GM21737 (cell line): ENCODE measurements at regions not wholly inside any gene's neighbourhood (a gene's known extent, or its start where the extent isn't known, plus 50 kb on each side); places are given as distances from the start of the nearest gene placed in this dataset.
"Not testable (repeated sequence)": the region's sequence is repeated elsewhere in the genome, so short reads cannot be mapped to it uniquely, and the experiment has no call there.

Source experiments
- ATAC-seq: cut with Tn5 transposase; IDR thresholded peaks from one replicate; pipeline ENCODE4 v1.9.1; 2021; ENCODE audit warnings: mild to moderate bottlenecking, moderate library complexity; ENCODE audit not compliant: unreplicated experiment

GRCh38 chr9:88835772-88836171 is 155.5 kb upstream of the S1PR3 start:
- ATAC-seq = no peak

GRCh38 chr9:88837731-88838130 is 153.5 kb upstream of the S1PR3 start:
- ATAC-seq = no peak

- not testable (repeated sequence) for ATAC-seq
Measured at GRCh38 chr9:88849878-88850277, 141.4 kb upstream of the S1PR3 start.

GRCh38 chr9:88852794-88853193 is 138.5 kb upstream of the S1PR3 start:
- ATAC-seq = no peak

- ATAC-seq = no peak
Measured at GRCh38 chr9:88870627-88871026, 120.6 kb upstream of the S1PR3 start.

- ATAC-seq = no peak
Measured at GRCh38 chr9:88871669-88872068, 119.6 kb upstream of the S1PR3 start.

GRCh38 chr9:88872192-88872946 is 118.9 kb upstream of the S1PR3 start:
- no peak for ATAC-seq

- ATAC-seq = no peak
Measured at GRCh38 chr9:88873635-88874034, 117.6 kb upstream of the S1PR3 start.

GRCh38 chr9:88874391-88874790 is 116.9 kb upstream of the S1PR3 start:
- ATAC-seq = no peak

- no peak for ATAC-seq
Measured at GRCh38 chr9:88875400-88876120, 115.7 kb upstream of the S1PR3 start.

- no peak for ATAC-seq
Measured at GRCh38 chr9:88880199-88880598, 111.1 kb upstream of the S1PR3 start.

GRCh38 chr9:88884291-88884690 is 107.0 kb upstream of the S1PR3 start:
- ATAC-seq = not testable (repeated sequence)

- not testable (repeated sequence) for ATAC-seq
Measured at GRCh38 chr9:88886762-88887161, 104.5 kb upstream of the S1PR3 start.

- ATAC-seq = no peak
Measured at GRCh38 chr9:88889386-88889785, 101.9 kb upstream of the S1PR3 start.

GRCh38 chr9:88890546-88890945 is 100.7 kb upstream of the S1PR3 start:
- ATAC-seq = no peak

- no peak for ATAC-seq
Measured at GRCh38 chr9:88891040-88891439, 100.2 kb upstream of the S1PR3 start.

GRCh38 chr9:88892724-88893123 is 98.5 kb upstream of the S1PR3 start:
- no peak for ATAC-seq

- ATAC-seq = no peak
Measured at GRCh38 chr9:88897081-88897480, 94.2 kb upstream of the S1PR3 start.

GRCh38 chr9:88898039-88898720 is 93.1 kb upstream of the S1PR3 start:
- no peak for ATAC-seq

- ATAC-seq = no peak
Measured at GRCh38 chr9:88905506-88905905, 85.8 kb upstream of the S1PR3 start.

- no peak for ATAC-seq
Measured at GRCh38 chr9:88915916-88916315, 75.4 kb upstream of the S1PR3 start.

GRCh38 chr9:88916894-88917293 is 74.4 kb upstream of the S1PR3 start:
- ATAC-seq = no peak
